Stimulated activated CD4-positive, alpha-beta T cell treated with anti-CD3 and anti-CD28 coated beads, Interleukin-15, amount 100 ng/mL, for 48 hours (primary cell): ENCODE measurements at regions not wholly inside any gene's neighbourhood (a gene's known extent, or its start where the extent isn't known, plus 50 kb on each side); places are given as distances from the start of the nearest gene placed in this dataset.

Experiments used
- DNase-seq, 2 donors: peaks; one replicate each; pipeline ENCODE4 v3.0.0-alpha.2; 2020; ENCODE audit warnings: low read depth in 2 of 2

DNA sequence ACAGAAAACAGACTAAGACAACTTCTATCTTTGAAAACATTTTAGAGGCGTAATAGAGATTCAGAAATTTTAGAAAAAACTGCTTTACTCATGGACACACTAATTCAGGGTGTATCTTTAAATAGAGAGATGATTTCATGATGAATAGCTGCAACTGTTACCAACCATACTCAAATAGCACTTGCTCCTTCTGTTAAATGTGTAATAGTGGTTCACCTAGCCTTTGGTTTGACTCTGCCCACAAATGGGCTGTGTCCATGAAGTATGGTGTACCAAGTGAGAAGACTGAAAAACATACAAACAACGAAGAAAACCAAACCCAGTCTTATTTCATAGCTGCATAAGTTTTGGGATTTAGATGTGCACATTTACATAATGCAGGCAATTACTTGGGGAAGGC is 610.6 kb downstream of the PLCL1 start:
- DNase-seq, result no peak

GRCh38 chr2:198411936-198412335 is 607.5 kb downstream of the PLCL1 start:
- no peak for DNase-seq

- DNase-seq, result no peak
These were observed 603.8 kb downstream of the PLCL1 start for GRCh38 chr2:198408171-198408570.

DNA sequence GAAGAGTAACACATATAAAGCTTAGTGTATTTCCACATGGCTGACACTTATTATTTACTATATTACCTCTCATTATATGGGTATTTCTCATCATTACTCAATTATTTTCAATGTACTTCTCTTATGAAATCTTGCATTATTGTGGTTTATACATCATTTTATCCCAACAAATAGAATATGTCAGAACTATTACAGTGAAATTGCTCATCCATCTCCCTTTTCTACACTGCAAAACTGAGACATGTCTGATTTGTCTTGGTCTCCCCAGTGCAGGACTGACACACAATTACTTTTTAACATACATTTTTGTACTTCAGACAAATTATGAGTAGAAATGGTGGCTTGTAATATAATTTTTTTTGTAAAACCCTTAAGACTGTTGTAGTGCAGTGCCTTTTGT is 600.9 kb downstream of the PLCL1 start:
- no peak for DNase-seq

GRCh38 chr2:198401644-198402043 is 597.3 kb downstream of the PLCL1 start:
- no peak for DNase-seq

DNA sequence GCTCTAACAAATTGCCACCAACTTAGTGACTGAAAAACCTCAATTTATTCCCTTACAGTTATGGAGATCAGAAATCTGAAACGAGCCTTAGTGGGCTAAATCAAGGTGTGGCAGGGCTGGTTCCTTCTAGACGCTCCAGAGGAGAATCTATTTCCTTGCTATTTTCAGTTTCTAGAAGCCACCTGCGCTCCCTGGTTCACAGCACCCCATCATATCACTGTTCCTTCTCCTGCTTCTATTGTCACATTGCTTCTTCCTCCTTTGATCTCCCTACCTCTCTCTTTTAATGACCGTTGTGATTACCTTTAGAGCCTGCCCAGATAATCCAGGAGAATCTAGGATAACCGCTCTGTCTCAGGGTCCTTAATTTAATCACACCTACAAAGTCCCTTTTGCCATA is 596.6 kb downstream of the PLCL1 start:
- no peak for DNase-seq

DNA sequence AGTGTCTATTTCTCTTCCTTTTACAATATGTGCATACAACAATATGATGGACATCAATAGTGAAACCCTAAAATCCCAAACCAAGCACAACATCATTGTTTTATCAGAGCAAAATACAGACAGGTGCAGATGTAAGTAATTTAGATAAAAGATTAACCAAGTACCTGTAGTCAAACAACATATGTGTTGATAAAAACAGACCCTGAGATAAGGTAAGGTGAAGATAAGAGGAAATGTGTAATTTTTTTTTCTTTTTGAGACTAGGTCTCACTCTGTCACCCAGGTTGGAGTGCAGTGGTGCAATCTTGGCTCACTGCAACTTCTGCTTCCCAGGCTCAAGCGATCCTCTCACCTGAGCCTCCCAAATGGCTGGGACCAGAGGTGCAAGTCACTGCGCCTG is 589.8 kb downstream of the PLCL1 start:
- no peak for DNase-seq

GRCh38 chr2:198390670-198391069 is 586.3 kb downstream of the PLCL1 start:
- DNase-seq, result no peak

DNA sequence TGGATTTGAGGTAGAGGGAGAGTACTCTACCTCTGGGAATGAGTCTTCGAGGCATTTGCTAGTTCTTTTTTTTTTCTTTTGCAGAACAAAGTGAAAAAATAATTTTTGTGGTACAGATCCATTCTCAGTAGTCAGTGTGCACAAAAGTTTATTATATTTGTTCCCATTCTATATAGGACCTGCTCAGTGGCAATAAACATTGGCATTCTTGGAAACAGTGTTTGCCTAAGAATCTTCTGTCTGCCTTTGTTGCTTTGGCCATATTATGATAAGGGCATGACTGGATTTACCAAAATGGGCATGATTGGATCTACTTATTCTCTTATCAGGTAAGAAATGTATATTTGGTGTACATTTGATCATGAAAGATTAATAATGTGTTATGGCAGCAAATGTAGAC is 583.3 kb downstream of the PLCL1 start:
- no peak for DNase-seq

DNA sequence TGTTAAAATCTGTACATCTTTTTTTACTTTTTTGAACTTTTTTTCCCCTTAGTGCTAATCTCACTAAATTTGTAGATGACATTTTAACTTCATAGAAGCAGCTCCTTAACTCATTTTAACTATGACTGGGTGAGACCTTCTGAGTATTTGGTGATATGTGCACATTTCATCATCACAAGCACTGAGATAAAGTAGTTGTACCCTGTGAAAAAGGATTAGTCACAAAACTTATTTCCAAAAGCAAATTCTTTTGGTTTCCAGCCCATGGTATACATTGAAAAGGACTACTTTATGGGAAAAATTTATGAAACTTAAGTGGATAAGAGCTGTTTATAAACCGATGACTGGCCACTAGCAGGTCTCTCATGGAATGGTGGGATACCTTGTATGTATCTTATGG is 581.5 kb downstream of the PLCL1 start:
- no peak for DNase-seq

- DNase-seq, result no peak
These were observed 580.9 kb downstream of the PLCL1 start for GRCh38 chr2:198385326-198385725.

DNA sequence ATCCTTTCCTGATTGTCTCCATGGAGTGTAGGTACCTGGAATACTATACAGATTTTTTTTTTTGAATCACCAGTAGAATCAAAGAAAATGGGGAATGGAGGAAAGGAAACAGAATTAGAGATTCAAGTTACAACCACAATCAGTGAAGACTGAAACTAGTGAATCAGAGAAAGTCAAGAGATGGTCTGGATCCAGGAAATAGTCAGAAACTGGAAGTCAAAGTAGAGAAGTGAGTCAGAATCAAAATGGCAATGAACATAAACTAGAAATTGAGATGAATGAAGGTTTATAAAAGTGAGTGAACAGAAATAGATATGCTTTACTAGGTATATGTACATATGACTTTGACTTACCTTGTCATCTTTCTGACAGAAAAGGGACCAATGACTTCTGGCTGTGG is 579.0 kb downstream of the PLCL1 start:
- DNase-seq, result no peak

GRCh38 chr2:198382811-198383210 is 578.4 kb downstream of the PLCL1 start:
- DNase-seq, result no peak

DNA sequence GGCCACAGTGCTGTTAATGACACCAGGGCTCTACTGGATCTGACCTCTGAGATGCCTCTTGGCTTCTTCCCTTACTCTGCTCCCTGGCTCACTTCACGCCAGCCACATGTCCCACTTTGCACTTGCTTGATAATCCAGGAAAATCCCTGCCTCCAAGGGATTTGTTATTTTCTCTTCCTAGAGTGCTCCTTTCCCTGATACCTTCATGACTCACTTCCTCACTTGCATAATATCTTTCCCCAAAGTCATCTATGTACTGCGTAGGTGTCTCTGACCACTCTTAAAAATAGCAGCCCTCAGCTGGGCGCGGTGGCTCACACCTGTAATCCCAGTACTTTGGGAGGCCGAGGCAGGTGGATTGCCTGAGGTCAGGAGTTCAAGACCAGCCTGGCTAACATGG is 572.3 kb downstream of the PLCL1 start:
- DNase-seq, result no peak

- no peak for DNase-seq
These were observed 570.7 kb downstream of the PLCL1 start for GRCh38 chr2:198375083-198375410.

DNA sequence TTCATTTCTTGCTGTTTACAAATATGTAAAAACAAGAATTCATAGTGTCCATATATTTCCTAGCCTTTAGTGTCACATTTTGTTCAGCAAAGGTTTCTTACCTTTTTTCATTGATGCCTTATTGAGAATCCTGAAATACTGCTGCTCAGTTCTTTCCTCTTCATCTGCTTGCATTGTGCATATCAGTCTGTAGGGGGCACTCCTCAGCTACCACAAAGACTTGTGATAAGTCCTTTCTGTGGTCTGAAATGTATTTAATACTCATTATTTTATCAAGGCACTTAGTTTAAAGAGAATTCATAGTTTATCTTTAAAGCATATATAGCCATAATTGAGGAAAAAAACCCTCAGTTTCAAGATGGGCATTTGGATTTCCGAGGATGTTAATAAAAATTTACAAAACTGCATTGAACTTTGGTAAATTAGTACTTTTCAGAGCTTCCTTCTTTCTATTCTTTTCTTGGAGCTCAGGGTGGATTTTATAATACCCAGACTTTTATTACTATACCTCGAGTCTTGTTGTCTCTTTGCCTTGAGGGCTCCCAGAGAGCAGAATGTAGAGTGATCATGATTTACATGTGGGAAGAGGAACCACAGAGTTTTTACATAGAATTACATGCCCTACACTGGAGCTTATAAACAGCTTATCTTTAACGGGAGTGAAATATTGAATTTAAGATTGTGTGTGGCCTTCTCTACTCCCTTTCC is 570.1 kb downstream of the PLCL1 start:
- DNase-seq, result peak; percentile 12 to 31

- DNase-seq, result no peak
These were observed 567.6 kb downstream of the PLCL1 start for GRCh38 chr2:198371921-198372543.

DNA sequence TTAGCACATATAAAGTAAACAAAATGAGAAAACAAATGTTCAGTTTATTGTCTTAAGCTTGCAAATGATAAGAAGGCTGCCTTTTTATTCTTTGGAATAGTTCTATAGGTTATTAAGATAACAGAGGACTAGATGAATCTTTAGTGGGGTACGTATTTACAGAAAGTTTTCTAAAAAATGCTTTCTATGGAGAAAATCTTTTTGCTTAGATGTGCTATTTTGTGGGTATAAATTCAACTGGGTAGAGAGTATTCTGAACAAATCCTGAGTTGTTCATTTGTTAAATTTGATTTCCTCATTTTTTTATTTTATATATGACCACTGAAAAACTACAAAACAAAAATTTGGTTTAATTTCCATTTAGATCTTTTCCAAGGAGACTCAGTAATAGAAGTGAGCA is 566.9 kb downstream of the PLCL1 start:
- no peak for DNase-seq

GRCh38 chr2:198368089-198368488 is 563.7 kb downstream of the PLCL1 start:
- DNase-seq, result no peak

DNA sequence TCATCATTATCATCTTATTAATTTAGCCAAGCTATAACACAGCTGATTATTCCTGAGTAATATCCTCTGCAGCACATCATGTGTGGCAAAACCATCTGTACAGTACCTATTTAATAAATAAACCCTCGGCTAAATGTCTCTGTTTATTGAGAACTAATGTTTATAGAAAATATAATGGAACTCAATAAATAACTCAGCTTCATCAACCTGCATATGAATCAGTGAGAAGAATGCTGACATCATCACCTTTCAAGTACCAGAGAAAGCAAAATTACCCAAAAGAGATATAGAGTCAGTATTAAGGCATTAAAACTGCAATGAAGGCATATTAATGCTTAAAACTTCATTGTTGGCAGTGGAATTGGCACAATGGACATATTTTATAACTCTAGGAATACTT is 558.3 kb downstream of the PLCL1 start:
- DNase-seq, result no peak

GRCh38 chr2:198359308-198359707 is 554.9 kb downstream of the PLCL1 start:
- DNase-seq, result no peak

DNA sequence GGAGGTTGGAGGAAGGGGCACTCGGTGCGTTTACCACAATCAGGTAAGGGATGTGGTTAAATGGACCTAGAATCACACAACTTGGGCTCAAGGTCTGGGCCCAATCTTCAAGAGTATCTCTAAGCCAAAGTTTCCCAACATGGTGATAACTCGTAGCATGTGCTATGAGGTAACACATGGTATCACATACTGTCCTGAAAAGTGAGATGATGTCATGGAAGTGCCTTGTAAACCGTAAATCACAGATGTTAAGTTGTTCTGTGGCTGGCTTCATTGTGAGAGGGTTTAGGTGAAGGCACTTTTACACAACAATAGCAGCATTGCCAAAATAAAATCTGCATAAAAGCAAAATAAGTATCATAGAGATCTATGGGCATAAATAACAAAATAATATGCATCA is 551.8 kb downstream of the PLCL1 start:
- DNase-seq, result no peak

GRCh38 chr2:198351647-198352046 is 547.3 kb downstream of the PLCL1 start:
- DNase-seq, result no peak

DNA sequence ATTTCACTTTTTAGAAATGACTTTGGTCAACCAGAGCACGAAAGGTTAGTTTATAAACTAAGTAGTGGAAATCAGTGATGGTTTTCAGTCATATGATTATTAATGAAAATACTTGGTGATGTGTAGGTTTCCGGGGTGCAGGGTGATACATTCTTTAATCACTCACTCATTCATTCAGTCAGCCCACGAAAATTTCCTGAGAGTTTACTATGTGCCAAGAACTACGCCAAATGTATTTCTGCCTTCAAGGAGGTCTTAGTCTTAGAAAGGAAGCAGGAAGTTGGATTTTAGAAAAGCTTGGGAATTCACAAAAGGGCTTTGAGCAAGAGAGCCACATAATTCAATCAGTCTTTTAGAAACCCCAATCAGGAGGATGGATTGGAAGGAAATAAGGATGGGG is 543.6 kb downstream of the PLCL1 start:
- no peak for DNase-seq
